ENCODE measurements at regions not wholly inside any gene's neighbourhood (a gene's known extent, or its start where the extent isn't known, plus 50 kb on each side); places are given as distances from the start of the nearest gene placed in this dataset.

DNA sequence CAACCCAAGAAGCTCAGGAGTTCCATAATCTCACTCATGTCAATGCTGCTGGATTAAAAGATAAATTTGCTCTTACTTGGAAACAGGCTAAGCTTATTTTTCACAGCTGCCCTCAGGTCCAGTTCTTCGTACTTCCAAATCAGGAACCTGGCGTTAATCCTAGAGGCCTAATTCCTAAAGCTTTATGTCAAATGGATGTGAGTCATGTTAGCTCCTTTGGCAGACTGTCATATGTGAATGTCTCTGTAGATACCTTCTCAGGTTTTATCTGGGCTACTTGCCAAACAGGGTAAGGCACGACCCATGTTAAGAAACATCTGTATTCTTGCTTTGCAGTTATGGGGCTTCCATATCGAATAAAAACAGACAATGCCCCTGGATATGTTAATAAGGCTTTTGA is 504.6 kb downstream of the ALG10 start:
- no peak for FAIRE-seq

DNA sequence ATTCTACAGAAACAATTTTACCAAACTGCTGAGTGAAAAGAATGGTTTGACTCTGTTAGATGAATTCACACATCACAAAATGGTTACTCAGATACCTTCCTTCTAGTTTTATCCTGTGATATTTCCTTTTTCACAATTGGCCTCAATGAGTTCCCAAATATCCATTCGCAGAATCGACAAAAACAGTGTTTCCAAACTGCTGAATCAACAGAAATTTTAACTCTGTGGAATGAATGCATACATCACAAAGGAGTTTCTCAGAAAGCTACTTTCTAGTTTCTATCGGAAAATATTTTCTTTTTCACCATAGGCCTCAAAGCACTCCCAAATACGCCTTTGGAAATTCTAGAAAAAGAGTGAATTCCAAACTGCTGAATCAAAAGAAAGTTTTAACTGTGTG is 525.0 kb downstream of the ALG10 start:
- no peak for FAIRE-seq

DNA sequence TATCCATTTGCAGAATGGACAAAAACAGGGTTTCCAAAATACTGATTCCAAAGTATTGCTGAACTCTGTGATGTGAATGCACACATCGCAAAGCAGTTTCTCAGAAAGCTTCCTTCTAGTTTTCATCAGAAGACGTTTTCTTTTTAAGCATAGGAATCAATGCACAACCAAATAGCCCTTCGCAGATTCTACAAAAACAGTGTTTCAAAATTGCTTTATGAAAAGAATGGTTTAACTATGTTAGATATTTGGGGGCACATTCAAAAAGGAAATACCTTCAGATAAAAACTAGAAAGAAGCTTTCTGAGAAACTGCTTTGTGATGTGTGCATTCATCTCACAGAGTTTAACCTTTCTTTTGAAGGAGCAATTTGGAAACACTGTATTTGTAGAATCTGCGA is 569.7 kb downstream of the ALG10 start:
- FAIRE-seq: no peak

DNA sequence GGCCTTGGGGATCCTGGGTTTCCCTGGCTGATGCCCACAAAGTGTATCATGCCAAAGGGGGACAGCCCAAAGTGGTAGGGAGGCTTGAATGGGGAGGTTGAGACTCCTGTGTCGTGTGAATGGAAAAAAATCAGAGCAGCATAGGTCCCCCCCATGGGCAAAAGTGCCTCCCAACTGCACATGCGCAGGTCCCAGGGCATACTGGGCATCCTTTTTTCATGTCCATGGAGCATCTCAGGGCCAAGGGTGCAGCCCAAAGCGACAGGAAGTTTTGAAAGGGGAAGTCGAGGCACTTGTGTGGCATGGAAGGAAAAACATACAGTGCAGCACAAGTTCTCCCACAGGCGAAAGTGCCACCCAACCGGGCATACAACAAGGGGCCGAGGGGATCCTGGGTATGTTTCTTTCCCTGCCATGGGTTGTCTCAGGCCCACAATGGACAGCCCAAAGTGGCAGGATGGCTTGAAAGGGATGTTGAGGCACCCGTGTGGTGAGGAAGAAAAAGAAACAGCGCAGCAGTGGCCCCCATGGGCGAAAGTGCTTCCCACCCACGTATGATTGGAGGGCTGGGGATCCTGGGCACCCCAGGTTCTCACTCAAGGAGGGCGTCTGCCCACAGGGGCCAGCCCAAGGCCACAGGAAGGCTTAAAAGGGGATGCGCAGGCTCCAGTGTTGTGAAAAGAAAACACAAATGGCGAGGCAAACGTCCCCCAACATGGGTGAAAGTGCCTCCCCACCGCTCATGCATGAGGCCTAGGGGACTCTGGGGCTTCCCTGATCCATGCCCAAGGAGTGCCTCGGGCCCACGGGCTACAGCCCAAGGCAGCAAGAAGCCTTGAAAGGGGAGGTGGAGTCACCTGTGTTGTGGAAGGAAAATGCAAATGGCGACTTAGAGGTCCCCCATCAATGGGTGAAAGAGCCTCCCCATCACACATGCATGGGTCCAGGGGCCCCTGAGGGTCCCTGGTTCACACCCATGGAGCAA is 573.7 kb downstream of the ALG10 start:
- no peak for FAIRE-seq

DNA sequence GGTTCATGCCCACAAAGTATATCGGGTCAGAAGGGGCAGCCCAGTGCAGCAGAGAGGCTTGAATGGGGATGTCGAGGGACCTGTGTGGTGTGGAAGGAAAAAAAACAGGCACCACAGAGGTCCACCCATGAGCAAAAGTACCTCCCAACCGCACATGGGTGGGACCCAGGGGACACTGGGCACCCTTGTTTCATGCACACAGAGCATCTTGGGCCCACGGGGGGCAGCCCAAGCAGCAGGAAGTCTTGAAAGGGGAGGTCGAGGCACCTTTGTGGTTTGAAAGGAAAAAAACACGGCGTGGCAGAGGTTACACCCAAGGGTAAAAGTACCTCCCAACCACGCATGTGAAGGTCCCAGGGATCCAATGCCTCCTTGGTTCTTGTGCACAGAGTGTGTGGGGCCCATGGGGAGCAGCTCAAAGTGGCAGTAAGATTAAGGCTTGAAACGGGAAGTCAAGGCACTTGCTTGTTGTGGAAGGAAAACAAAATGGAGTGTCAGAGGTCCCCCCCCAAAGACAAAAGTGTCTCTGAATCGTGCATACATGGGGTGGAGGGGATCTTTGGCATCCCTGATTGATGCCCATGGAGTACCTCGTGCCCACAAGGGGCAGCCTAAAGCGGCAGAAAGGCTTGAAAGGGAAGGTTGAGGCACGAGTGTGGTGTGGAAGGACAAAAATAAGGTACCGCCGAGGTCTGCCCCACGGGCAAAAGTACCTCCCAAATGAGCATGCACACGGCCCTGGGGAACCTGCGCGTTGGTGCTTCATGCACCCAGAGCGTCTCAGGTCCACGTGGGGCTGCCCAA is 575.5 kb downstream of the ALG10 start:
- no peak for FAIRE-seq

DNA sequence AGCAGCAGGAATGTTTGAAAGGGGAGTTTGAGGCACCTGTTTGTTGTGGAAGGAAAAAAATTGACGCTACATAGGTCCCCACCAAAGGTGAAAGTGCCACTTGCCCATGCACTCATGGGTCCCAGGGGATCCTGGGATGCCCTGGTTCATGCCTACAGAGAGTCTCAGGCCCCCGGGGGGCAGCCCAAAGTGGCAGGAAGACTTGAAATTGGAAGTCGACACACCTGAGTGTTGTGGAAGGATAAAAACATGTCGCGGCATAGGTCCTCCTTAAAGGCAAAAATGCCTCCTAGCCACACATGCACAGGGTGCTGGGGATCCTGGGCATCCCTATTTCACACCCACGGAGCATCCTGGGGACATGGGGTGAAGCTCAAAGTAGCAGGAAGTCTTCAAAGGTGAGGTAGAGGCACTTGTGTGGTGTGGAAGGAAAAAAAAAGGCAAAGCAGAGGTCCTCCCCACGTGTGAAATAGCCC is 576.1 kb downstream of the ALG10 start:
- no peak for FAIRE-seq

DNA sequence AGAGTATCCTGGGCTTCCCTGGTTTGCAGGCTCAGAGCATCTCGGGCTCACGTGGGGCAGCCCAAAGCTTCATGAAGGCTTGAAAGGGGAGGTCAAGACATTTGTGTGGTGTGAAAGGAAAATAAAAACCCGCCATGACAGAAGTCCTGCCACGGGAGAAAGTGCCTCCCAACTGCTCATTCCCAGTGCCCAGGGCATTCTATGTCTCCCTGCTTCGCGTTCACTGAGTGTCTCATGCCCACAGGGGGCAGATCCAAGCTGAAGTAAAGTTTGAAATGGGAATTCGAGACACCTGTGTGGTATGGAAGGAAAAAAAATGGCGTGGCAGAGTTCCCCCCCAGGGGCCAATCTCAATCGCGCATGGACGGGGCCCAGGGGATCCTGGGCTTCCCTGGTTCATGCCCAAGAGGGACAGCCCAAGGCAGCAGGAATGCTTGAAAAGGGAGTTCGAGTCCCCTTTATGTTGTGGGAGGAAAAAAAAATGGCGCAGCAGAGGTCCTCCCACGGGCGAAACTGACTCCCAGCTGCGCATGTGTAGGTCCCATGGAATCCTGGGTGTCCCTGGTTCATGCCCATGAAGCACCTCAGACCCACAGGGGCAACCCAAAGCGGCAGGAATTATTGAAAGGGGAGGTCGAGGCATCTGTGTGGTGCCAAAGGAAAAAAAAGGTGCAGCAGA is 576.7 kb downstream of the ALG10 start:
- no peak for FAIRE-seq

DNA sequence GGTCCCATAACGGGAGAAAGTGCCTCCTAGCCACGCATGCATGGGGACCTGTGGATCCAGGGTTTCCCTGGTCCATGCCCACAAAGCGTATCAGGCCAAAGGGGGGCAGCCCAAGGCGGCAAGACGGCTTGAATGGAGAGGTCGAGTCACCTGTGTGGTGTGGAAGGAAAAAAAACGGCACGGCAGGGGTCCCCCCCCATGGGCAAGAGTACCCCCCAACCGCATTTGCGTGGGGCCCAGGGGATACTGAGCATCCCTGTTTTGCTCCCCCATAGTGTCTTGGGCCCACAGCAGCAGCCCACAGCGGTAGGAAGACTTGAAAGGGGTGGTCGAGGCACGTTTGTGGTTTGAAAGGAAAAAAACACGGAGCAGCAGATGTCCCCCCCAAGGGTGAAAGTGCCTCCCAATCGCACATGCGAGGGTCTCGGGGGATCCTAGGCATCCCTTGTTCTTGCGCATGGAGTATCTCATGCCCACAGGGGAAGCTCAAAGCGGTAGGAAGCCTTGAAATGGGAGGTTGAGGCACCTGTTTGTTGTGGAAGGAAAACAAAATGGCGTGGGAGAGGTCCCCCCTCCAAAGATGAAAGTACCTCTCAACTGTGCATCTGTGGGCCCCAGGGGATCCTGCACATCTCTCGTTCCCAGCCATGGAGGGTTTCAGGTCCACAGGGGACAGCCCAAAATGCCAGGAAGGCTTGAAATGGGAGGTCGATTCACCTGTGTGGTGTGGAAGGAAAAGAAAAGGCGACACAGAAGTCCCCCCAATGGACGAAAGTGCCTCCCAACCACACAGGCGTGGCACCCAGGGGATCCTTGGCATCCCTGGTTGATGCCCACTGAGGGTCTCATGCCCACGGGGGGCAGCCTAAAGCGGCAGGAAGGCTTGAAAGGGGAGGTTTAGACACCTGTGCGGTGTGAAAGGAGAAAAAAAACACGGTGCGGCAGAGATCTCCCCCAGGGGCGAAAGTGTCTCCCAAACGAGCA is 577.5 kb downstream of the ALG10 start:
- FAIRE-seq: no peak

DNA sequence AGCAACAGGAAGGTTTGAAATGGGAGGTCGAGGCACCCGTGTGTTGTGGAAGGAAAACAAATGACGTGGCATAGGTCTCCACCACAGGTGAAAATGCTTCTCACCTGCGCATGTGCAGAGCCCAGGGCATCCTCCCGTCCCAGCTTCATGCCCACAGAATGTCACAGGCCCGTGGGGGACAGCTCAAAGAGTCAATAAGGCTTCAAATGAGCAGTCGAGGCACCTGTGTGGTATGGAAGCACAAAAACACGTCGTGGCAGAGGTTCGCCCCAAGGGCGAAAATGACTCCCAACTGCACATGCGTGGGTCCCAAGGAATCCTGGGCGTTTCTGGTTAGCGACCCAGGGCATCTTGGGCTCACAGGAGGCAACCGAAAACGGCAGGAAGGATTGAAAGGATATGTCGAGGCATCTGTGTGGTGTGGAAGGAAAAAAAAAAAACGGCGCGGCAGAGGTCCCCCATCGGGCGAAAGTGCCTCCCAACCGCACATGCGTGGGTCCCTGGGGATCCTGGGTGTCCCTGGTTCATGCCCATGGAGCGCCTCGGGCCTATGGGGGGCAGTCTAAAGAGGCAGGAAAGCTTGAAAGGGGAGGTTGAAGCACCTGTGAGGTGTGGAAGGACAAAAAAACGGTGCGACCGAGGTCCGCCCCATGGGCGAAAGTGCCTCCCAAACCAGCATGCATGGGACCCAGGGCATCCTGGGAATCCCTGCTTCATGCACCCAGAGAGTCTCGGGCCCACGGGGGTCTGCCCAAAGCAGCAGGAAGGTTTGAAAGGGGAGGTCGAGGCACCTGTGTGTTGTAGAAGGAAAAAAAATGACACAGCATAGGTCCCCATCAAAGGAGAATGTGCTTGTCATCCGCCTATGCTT is 578.5 kb downstream of the ALG10 start:
- no peak for FAIRE-seq

DNA sequence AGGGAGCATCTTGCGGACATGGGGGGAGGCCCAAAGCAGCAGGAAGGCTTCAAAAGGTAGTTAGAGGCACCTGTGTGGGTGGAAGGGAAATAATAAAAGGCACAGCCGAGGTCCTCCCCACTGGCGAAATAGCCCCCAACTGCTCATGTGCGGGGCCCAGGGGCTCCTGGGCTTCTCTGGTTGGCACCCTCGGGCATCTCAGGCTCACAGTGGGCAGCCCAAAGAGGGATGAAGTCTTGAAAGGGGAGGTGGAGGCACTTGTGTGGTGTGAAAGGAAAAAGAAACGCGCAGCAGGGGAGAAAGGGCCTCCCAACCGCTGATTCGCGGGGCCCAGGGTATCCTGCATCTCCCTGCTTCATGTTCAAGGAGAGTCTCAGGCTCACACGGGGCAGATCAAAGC is 579.4 kb downstream of the ALG10 start:
- FAIRE-seq: no peak

DNA sequence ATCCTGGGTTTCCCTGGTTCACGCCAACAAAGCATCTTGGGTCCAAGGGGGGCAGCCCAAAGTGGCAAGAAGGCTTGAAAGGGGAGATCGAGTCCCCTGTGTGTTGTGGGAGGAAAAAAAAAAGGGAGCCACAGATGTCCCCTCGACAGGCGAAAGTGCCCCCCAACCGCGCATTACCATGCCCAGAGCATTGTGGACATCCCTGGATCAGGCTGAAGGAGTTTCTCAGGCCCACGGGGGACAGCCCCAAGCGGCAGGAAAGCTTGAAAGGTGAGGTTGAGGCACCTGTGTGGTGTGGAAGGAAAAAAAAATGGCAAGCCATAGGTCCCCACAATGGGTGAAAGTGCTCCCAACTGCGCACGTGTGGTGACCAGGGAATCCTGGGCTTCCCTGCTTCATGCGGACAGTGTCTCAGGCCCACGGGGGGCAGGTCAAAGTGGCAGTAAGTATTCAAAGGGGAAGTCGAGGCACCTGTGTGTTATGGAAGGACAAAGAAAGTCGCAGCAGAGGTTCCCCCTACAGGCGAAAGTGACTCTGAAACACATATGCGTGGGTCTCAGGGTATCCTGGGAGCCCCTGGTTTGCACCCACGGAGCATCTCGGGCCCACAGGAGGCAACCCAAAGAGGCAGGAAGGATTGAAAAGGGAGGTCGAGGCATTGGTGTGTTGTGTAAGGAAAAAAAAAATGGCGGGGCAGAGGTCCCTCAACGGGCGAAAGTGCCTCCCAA is 580.1 kb downstream of the ALG10 start:
- FAIRE-seq: no peak

DNA sequence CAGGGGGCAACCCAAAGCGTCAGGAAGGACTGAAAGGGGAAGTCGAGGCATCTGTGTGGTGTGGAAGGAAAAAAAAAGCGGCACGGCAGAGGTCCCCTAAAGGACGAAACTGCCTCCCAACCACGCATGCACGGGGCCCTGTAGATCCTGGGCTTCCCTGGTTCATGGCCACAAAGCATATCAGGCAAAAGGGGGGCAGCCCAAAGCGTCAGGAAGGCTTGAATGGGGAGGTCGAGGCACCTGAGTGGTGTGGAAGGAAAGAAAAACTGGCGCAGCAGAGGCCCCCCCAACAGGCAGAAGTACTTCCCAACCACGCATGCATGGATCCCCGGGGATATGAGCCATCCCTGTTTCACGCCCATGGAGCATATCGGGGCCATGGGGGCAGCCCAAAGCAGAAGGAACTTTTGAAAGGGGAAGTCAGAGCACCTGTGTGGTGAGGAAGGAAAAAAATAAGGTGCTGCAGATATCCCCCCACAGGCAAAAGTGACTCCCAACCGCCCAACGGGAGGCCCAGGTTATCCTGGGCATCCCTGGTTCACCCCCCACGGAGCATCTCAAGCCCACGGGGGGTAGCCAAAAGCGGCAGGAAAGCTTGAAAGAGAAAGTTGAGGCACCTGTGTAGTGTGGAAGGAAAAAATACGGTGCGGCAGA is 581.2 kb downstream of the ALG10 start:
- FAIRE-seq: no peak

DNA sequence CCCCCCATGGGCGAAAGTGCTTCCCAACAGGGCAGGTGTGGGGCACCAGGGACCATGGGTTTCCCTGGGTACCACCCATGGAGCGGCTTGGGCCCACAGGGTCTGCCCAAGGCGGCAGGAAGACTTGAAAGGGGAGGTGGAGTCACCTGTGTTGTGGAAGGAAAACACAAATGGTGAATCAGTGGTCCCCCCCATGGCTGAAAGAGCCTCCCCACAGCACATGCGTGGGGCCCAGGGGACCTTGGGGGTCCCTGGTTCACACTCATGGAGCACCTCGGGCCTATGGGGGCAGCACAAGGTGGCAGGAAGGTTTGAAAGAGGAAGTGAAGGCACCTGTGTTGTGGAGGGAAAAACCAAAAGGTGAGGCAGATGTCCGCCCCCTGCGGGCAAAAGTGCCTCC is 581.9 kb downstream of the ALG10 start:
- no peak for FAIRE-seq

DNA sequence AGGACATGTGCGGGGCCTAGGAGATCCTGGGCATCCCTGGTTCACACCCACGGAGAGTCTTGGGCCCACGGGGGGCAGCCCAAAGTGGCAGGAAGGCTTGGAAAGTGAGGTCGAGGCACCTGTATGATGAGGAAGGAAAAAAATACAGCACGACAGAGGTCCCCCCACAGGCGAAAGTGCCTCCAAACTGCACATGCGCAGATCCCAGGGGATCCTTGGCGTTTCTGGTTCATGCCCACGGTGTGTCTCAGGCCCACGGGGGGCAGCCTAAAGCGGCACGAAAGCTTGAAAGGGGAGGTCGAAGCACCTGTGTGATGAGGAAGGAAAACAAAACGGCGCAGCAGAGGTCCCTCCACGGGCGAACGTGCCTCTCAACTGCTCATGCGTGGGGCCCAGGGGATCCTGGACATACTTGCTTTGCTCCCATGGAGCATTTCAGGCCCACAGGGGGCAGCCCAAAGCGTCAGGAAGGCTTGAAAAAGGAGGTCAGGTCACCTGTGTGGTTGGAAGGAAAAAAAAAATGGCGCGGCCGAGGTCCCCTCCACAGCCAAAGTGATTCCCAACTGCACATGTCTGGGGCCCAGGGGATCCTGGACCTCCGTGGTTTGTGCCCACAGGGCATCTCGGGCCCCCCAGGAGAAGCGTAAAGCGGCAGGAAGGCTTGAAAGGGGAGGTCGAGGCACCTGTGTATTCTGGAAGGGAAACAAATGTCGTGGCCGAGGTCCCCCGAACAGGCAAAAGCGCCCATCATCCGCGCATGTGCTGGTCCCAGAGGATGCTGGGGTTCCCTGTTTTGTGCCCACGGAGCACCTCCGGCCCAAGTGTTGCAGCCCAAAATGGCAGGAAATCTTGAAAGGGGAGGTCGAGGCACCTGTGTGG is 582.6 kb downstream of the ALG10 start:
- FAIRE-seq: no peak

DNA sequence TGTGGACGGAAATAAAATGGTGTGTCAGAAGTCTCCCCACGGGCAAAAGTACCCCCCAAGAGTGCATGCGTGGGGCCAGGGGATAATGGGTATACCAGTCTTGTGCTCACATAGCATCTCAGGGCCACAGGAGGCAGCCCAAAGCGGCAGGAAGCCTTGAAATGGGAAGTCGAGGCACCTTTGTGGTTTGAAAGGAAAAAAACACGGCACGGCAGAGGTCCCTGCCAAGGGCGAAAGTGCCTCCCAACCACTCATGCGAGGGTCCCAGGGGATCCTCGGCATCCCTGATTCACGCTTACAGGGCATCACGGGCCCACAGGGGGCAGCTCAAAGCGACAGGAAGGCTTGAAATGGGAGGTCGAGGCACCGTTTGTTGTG is 583.2 kb downstream of the ALG10 start:
- FAIRE-seq: no peak

DNA sequence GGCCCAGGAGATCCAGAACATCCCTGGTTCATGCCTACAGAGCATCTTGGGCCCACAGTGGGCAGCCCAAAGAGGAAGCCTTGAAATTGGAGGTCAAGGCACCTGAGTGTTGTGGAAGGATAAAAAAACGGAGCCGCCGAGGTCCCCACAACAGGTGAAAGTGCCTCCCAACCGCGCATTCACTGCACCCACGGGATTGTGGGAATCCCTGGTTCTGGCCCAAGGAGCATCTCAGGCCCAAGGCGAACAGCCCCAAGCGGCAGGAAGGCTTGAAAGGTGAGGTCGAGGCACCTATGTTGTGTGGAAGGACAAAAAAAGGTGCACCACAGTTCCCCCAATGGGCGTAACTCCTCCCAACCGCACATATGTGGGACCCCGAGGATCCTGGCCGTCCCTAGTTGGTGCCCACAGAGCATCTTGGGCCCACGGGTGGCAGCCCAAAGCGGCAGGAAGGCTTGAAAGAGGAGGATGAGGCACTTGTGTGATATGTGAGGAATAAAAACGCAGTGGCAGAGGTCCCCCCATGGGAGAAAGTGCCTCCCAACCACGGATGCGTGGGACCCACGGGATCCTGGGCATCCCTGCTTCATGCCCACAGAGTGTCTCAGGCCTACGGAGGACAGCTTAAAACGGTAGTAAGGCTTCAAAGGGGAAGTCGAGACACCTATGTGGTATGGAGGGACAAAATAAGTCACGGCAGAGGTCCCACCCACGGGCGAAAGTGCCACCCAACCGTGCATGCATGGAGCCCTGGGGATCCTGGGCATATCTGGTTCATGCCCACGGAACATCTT is 583.9 kb downstream of the ALG10 start:
- no peak for FAIRE-seq

DNA sequence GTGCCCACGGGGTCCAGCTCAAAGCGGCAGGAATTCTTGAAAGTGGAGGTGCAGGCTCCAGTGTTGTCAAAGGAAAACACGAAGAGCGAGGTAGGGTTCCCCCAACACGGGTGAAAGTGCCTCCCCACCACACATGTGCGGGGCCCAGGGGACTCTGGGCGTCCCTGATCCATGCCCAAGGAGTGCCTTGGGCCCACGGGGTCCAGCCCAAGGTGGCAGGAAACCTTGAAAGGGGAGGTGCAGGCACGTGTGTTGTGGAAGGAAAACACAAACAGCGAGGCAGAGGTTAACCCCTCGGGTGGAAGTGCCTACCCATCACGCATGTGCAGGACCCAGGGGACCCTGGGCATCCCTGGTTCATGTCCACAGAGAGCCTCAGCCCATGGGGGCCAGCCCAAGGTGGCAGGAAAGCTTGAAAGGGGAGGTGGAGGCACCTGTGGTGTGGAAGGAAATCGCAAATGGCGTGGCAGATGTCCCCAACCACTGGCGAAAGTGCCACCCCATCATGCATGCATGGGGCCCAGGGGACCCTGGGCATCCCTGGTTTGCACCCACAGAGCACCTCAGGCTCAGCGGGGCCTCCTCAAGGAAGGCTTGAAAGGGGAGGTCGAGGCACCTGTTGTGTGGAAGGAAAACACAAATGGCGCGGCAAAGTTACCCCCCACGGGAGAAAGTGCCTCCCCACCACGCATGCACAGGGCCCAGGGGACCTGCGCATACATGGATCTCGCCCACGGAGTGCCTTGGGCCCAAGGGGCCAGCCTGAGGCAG is 584.6 kb downstream of the ALG10 start:
- no peak for FAIRE-seq
